IPS-20b (cell line): ENCODE measurements at regions not wholly inside any gene's neighbourhood (a gene's known extent, or its start where the extent isn't known, plus 50 kb on each side); places are given as distances from the start of the nearest gene placed in this dataset.

Source experiments
- H3K27ac ChIP-seq: one replicate; pipeline ENCODE4 v1.5.1; 2013; ENCODE audit warnings: low read length
- H3K27me3 ChIP-seq: 2 replicates; pipeline ENCODE4 v1.6.1; 2013; ENCODE audit warnings: mild to moderate bottlenecking, low read length, inconsistent platforms; ENCODE audit not compliant: insufficient read depth
- H3K36me3 ChIP-seq: 2 replicates; pipeline ENCODE4 v1.6.1; 2013; ENCODE audit warnings: low read depth, mild to moderate bottlenecking, inconsistent platforms, low read length, moderate library complexity; ENCODE audit not compliant: insufficient read depth
- H3K4me1 ChIP-seq: 2 replicates; pipeline ENCODE4 v1.6.1; 2013; ENCODE audit warnings: mild to moderate bottlenecking, control low read depth, inconsistent platforms, low read length, moderate library complexity; ENCODE audit not compliant: insufficient read depth
- H3K4me3 ChIP-seq: 2 replicates; pipeline ENCODE4 v1.5.1; 2013; ENCODE audit warnings: mild to moderate bottlenecking, low read length, inconsistent platforms
- H3K9ac ChIP-seq: 2 replicates; pipeline ENCODE4 v1.6.1; 2013; ENCODE audit warnings: low read depth, mild to moderate bottlenecking, inconsistent platforms, low read length, moderate library complexity
- H3K9me3 ChIP-seq: 2 replicates; pipeline ENCODE4 v1.6.1; 2013; ENCODE audit warnings: mild to moderate bottlenecking, low read depth, low read length, inconsistent platforms; ENCODE audit not compliant: insufficient read depth

- no peak overlapping the region for H3K9ac ChIP-seq
- no peak overlapping the region for H3K4me3 ChIP-seq
- H3K9me3 ChIP-seq: no peaks in the 10 kb centered on the region
- H3K36me3 ChIP-seq: no peaks in the 10 kb centered on the region
- no peak overlapping the region for H3K27ac ChIP-seq
- no peaks in the 10 kb centered on the region for H3K27me3 ChIP-seq
- H3K4me1 ChIP-seq: peaks cover 14% of the 10 kb centered on the region; the same call in 1 of the 2 replicates
Observed at GRCh38 chr10:2284071-2284470, 546.7 kb upstream of the ADARB2 start.

- no peaks in the 10 kb centered on the region for H3K36me3 ChIP-seq
- no peak overlapping the region for H3K9ac ChIP-seq
- H3K9me3 ChIP-seq: no peaks in the 10 kb centered on the region
- no peaks in the 10 kb centered on the region for H3K27me3 ChIP-seq
- H3K4me1 ChIP-seq: peaks cover 14% of the 10 kb centered on the region; the same call in 1 of the 2 replicates
- H3K27ac ChIP-seq: no peak overlapping the region
- no peak overlapping the region for H3K4me3 ChIP-seq
Observed at GRCh38 chr10:2282202-2282601, 544.9 kb upstream of the ADARB2 start.

GRCh38 chr10:2280713-2281300 lies 543.5 kb upstream of the ADARB2 start:
- Histone ChIP-seq H3K27ac (no peak overlapping the region), H3K27me3 (no peaks in the 10 kb centered on the region)

GRCh38 chr10:2279711-2280110 lies 542.4 kb upstream of the ADARB2 start:
- no peaks in the 10 kb centered on the region for H3K36me3 ChIP-seq
- H3K4me1 ChIP-seq: peaks cover 14% of the 10 kb centered on the region; the same call in 1 of the 2 replicates
- no peaks in the 10 kb centered on the region for H3K27me3 ChIP-seq
- no peak overlapping the region for H3K27ac ChIP-seq
- no peak overlapping the region for H3K9ac ChIP-seq
- no peak overlapping the region for H3K4me3 ChIP-seq
- no peaks in the 10 kb centered on the region for H3K9me3 ChIP-seq

More at GRCh38 chr10:2280713-2281300, 543.5 kb upstream of the ADARB2 start:
- H3K9ac ChIP-seq: no peak overlapping the region
- no peaks in the 10 kb centered on the region for H3K36me3 ChIP-seq
- peaks cover 14% of the 10 kb centered on the region; the same call in 1 of the 2 replicates for H3K4me1 ChIP-seq
- H3K4me3 ChIP-seq: no peak overlapping the region
- no peaks in the 10 kb centered on the region for H3K9me3 ChIP-seq

GRCh38 chr10:2278363-2278762 lies 541.0 kb upstream of the ADARB2 start:
- Histone ChIP-seq H3K9ac (no peak overlapping the region), H3K36me3 (no peaks in the 10 kb centered on the region), H3K27ac (no peak overlapping the region), H3K27me3 (no peaks in the 10 kb centered on the region), H3K4me3 (no peak overlapping the region), H3K9me3 (peaks cover 8% of the 10 kb centered on the region), H3K4me1 (peaks cover 14% of the 10 kb centered on the region; the same call in 1 of the 2 replicates)

- Histone ChIP-seq H3K4me3 (no peak overlapping the region), H3K9ac (no peak overlapping the region), H3K27me3 (no peaks in the 10 kb centered on the region), H3K27ac (no peak overlapping the region), H3K9me3 (peaks cover 4% of the 10 kb centered on the region; the same call in 1 of the 2 replicates), H3K36me3 (no peaks in the 10 kb centered on the region), H3K4me1 (no peaks in the 10 kb centered on the region)
Observed at GRCh38 chr10:2263561-2263960, 526.2 kb upstream of the ADARB2 start.

GRCh38 chr10:2262878-2263277 lies 525.6 kb upstream of the ADARB2 start:
- no peak overlapping the region for H3K27ac ChIP-seq
- no peak overlapping the region for H3K9ac ChIP-seq
- no peaks in the 10 kb centered on the region for H3K36me3 ChIP-seq
- H3K4me3 ChIP-seq: no peak overlapping the region
- H3K4me1 ChIP-seq: no peaks in the 10 kb centered on the region
- no peaks in the 10 kb centered on the region for H3K27me3 ChIP-seq
- peaks cover 4% of the 10 kb centered on the region; the same call in 1 of the 2 replicates for H3K9me3 ChIP-seq

GRCh38 chr10:2262333-2262732 lies 525.0 kb upstream of the ADARB2 start:
- Histone ChIP-seq H3K9ac (no peak overlapping the region), H3K27ac (no peak overlapping the region), H3K4me3 (no peak overlapping the region), H3K27me3 (no peaks in the 10 kb centered on the region), H3K4me1 (no peaks in the 10 kb centered on the region), H3K36me3 (no peaks in the 10 kb centered on the region), H3K9me3 (peaks cover 4% of the 10 kb centered on the region; the same call in 1 of the 2 replicates)

GRCh38 chr10:2256241-2256640 lies 518.9 kb upstream of the ADARB2 start:
- no peaks in the 10 kb centered on the region for H3K4me1 ChIP-seq
- no peak overlapping the region for H3K27ac ChIP-seq
- H3K4me3 ChIP-seq: no peak overlapping the region
- H3K27me3 ChIP-seq: no peaks in the 10 kb centered on the region
- peaks cover 4% of the 10 kb centered on the region; the same call in 1 of the 2 replicates for H3K9me3 ChIP-seq
- H3K36me3 ChIP-seq: no peaks in the 10 kb centered on the region
- H3K9ac ChIP-seq: no peak overlapping the region

GRCh38 chr10:2252096-2252495 lies 514.8 kb upstream of the ADARB2 start:
- H3K36me3 ChIP-seq: no peaks in the 10 kb centered on the region

GRCh38 chr10:2251631-2252030 lies 514.3 kb upstream of the ADARB2 start:
- Histone ChIP-seq H3K9ac (no peak overlapping the region), H3K4me3 (no peak overlapping the region), H3K36me3 (no peaks in the 10 kb centered on the region), H3K27ac (no peak overlapping the region), H3K27me3 (no peaks in the 10 kb centered on the region), H3K4me1 (no peaks in the 10 kb centered on the region), H3K9me3 (no peaks in the 10 kb centered on the region)

More at GRCh38 chr10:2252096-2252495, 514.8 kb upstream of the ADARB2 start:
- no peak overlapping the region for H3K9ac ChIP-seq
- no peaks in the 10 kb centered on the region for H3K9me3 ChIP-seq
- no peak overlapping the region for H3K27ac ChIP-seq
- no peak overlapping the region for H3K4me3 ChIP-seq
- H3K27me3 ChIP-seq: no peaks in the 10 kb centered on the region
- H3K4me1 ChIP-seq: no peaks in the 10 kb centered on the region

GRCh38 chr10:2246747-2247146 lies 509.4 kb upstream of the ADARB2 start:
- Histone ChIP-seq H3K4me1 (no peaks in the 10 kb centered on the region), H3K9ac (no peak overlapping the region), H3K9me3 (no peaks in the 10 kb centered on the region), H3K36me3 (no peaks in the 10 kb centered on the region), H3K27me3 (no peaks in the 10 kb centered on the region), H3K4me3 (no peak overlapping the region), H3K27ac (no peak overlapping the region)
